ENCODE measurements at regions not wholly inside any gene's neighbourhood (a gene's known extent, or its start where the extent isn't known, plus 50 kb on each side); places are given as distances from the start of the nearest gene placed in this dataset.
"Not testable (repeated sequence)": the region's sequence is repeated elsewhere in the genome, so short reads cannot be mapped to it uniquely, and the experiment has no call there.

DNA sequence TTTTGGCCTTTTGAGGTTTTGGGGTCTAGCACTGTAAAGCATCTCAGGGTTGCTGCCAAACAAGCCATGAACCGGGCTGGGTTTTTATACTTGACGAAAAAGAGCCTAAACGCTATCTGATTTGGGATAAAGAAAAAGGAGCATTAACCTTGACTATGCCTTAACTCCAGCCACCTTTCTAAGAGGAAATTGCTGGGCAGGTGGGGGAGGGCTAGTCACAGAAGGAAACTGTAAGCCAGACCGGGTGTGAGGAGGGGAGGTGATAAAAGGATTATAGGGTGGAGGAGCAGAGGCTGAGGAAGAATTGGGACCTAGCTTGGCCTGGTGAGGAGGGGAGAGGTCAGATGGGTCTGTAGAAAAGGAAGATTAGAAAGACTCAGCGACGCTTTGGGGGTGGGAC lies 335.2 kb upstream of the HTR1E start:
- H3K36me3 ChIP-seq (ENCODE audit: control insufficient read depth, insufficient read depth, low read length); H3K9me3 ChIP-seq (ENCODE audit: control insufficient read depth, insufficient read depth, low read length); H3K27me3 ChIP-seq (ENCODE audit: control insufficient read depth, insufficient read depth, low read length); H3K4me3 ChIP-seq (ENCODE audit: low read depth, low read length); H3K9ac ChIP-seq (ENCODE audit: low read depth, low read length); H3K4me1 ChIP-seq (ENCODE audit: control insufficient read depth, insufficient read depth, low read length): not testable (repeated sequence)

DNA sequence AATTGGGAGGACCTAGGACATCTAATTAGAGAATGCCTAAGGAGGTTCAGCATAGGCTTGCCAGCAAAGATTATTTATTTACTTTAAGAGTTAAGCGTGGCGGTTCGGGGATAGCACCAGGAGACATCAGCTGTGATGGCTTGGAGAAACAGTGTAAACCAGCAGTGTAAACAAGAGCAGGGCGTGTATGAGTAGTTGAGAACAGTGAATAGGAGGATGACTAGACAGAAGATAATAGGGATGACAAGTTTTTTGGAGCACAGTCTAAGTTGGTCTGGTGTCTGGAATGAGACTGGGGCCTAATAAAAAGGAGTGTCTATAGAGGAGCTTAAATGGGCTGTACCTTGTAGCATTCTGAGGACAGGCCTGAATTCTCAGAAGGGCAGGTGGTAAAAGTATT lies 338.4 kb upstream of the HTR1E start:
- H3K9me3 ChIP-seq (ENCODE audit: control insufficient read depth, insufficient read depth, low read length); H3K4me1 ChIP-seq (ENCODE audit: control insufficient read depth, insufficient read depth, low read length); H3K9ac ChIP-seq (ENCODE audit: low read depth, low read length); H3K4me3 ChIP-seq (ENCODE audit: low read depth, low read length); H3K27me3 ChIP-seq (ENCODE audit: control insufficient read depth, insufficient read depth, low read length); H3K36me3 ChIP-seq (ENCODE audit: control insufficient read depth, insufficient read depth, low read length): not testable (repeated sequence)

DNA sequence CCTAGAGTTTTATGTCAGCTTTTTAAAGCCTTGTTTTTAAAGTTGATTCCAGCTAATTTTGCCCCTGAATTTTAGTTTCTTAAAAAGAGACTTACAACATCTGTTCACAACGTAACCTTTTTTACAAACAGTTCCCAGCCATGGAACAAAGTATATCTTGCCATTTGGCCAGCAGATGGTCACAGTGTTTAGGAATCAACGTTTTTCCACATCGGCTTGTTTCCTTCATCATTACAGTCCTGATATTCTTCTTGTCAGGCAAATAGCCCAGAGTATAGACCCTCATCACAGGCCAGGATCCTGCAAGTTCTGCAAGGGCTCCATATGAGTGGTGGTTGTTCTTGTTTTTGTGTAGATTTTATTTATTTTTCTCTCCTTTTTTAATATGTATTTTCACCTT lies 341.7 kb upstream of the HTR1E start:
- no peak overlapping the region for H3K4me3 ChIP-seq (ENCODE audit: low read depth, low read length)
- no peaks in the 10 kb centered on the region for H3K9me3 ChIP-seq (ENCODE audit: control insufficient read depth, insufficient read depth, low read length)
- H3K36me3 ChIP-seq (ENCODE audit: control insufficient read depth, insufficient read depth, low read length): no peaks in the 10 kb centered on the region
- H3K4me1 ChIP-seq (ENCODE audit: control insufficient read depth, insufficient read depth, low read length): no peaks in the 10 kb centered on the region
- H3K27me3 ChIP-seq (ENCODE audit: control insufficient read depth, insufficient read depth, low read length): no peaks in the 10 kb centered on the region
- H3K9ac ChIP-seq (ENCODE audit: low read depth, low read length): no peak overlapping the region

DNA sequence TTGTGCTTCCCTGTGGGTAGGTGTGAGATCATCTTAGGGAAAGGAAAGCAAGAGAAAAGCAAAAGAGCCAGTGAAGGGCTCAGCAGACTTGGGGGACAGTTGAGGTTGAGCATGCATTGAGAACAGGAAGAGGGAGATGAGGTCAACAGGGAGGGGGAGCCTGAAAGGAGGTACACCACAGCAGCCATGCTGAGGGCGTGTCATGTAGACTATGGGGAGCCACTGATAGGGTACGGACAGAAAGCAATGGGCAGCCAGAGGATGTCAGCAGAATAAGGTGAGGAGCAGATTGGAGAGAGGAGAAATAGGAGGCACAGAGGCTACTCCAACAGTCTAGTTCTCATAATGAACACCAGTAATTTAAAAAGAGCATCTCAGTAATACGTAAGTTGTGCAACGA lies 351.1 kb upstream of the HTR1E start:
- H3K4me1 ChIP-seq (ENCODE audit: control insufficient read depth, insufficient read depth, low read length): no peaks in the 10 kb centered on the region
- no peak overlapping the region for H3K4me3 ChIP-seq (ENCODE audit: low read depth, low read length)
- H3K9me3 ChIP-seq (ENCODE audit: control insufficient read depth, insufficient read depth, low read length): no peaks in the 10 kb centered on the region
- no peaks in the 10 kb centered on the region for H3K36me3 ChIP-seq (ENCODE audit: control insufficient read depth, insufficient read depth, low read length)
- H3K9ac ChIP-seq (ENCODE audit: low read depth, low read length): no peak overlapping the region
- H3K27me3 ChIP-seq (ENCODE audit: control insufficient read depth, insufficient read depth, low read length): no peaks in the 10 kb centered on the region

DNA sequence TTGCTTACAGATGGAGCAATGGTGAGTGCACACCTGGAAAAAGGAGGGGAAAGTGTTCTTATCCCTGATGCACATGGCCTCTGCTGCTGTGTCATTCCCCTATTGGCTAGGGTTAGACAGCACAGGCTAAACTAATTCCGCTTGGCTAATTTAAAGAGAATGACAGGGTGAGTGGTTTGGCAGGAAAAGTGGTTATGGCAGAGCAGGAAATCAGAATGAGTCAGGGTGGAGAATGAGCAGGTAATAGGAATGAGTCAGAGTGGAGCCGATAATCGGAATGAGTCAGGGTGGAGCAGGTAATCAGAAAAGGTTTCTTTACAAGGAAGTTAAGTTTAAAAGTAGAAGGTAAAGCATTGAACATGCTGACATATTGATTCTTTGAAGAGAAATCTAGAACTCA lies 355.5 kb upstream of the HTR1E start:
- H3K9me3 ChIP-seq (ENCODE audit: control insufficient read depth, insufficient read depth, low read length): no peaks in the 10 kb centered on the region
- H3K27me3 ChIP-seq (ENCODE audit: control insufficient read depth, insufficient read depth, low read length): no peaks in the 10 kb centered on the region
- no peaks in the 10 kb centered on the region for H3K36me3 ChIP-seq (ENCODE audit: control insufficient read depth, insufficient read depth, low read length)
- H3K4me3 ChIP-seq (ENCODE audit: low read depth, low read length): no peak overlapping the region
- H3K4me1 ChIP-seq (ENCODE audit: control insufficient read depth, insufficient read depth, low read length): no peaks in the 10 kb centered on the region
- H3K9ac ChIP-seq (ENCODE audit: low read depth, low read length): no peak overlapping the region

DNA sequence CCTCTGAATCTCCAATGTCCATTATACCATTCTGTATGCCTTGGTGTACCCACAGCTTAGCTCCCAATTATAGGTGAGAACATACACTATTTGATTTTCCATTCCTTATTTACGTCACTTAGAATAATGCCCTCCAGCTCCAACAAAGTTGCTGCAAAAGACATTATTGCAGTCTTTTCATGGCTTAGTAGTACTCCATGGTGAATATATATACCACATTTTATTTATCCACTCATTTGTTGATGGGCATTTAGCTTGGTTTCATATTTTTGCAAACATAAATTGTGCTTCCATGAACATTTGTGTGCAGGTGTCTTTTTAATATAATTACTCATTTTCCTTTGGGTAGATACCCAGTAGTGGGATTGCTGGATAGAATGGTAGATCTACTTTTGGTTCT lies 374.1 kb upstream of the HTR1E start:
- Histone ChIP-seq H3K36me3 (ENCODE audit: control insufficient read depth, insufficient read depth, low read length) (no peaks in the 10 kb centered on the region), H3K27me3 (ENCODE audit: control insufficient read depth, insufficient read depth, low read length) (no peaks in the 10 kb centered on the region), H3K4me1 (ENCODE audit: control insufficient read depth, insufficient read depth, low read length) (no peaks in the 10 kb centered on the region), H3K9ac (ENCODE audit: low read depth, low read length) (no peak overlapping the region), H3K4me3 (ENCODE audit: low read depth, low read length) (no peak overlapping the region), H3K9me3 (ENCODE audit: control insufficient read depth, insufficient read depth, low read length) (no peaks in the 10 kb centered on the region)

DNA sequence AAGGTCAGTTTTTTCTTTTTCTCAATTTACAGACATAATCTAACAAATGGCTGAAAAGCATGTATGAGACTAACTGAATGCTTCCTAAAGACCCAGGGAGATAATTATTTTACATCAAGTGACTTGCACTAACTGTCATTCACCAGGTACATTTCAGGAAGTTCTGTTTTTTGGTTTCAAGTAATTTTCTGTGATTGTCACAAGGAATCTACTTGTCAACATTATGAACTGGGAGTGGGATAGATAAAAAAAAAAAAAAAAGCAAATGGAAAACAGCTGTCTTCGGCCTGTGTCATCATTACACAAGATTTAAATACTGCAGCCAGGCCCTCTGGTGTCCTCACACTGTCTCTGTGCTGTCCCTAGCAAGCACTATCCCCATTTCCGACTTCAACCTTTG lies 379.0 kb upstream of the HTR1E start:
- Histone ChIP-seq H3K9ac (ENCODE audit: low read depth, low read length) (no peak overlapping the region), H3K4me3 (ENCODE audit: low read depth, low read length) (no peak overlapping the region), H3K9me3 (ENCODE audit: control insufficient read depth, insufficient read depth, low read length) (no peaks in the 10 kb centered on the region), H3K4me1 (ENCODE audit: control insufficient read depth, insufficient read depth, low read length) (no peaks in the 10 kb centered on the region), H3K27me3 (ENCODE audit: control insufficient read depth, insufficient read depth, low read length) (no peaks in the 10 kb centered on the region), H3K36me3 (ENCODE audit: control insufficient read depth, insufficient read depth, low read length) (no peaks in the 10 kb centered on the region)

DNA sequence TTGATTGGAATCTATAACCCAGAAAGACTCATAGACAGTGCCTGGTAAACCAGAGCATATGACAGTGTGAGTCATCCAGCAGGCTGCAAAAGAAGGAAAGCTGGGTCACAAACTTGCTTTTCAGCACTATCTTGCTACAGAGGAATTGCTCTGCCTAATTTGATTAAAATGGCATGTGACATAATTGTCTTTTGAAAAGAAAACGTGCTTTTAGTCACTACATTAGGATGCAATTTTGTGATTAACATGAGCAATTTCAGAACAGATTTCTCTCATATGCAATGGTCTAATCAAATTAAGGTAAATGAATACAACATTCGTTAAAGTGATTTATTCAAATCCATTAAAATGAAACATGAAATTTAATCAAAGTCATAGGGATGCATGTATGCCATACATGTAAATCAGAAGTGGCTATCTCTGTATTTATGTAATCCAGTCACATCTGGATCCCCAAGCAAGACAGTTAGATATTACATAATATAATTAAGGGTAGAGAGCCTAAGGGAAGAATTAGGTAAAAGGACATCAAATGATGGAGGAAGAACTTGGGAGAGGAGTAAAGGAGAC lies 400.0 kb upstream of the HTR1E start:
- no peaks in the 10 kb centered on the region for H3K36me3 ChIP-seq (ENCODE audit: control insufficient read depth, insufficient read depth, low read length)
- H3K9ac ChIP-seq (ENCODE audit: low read depth, low read length): no peak overlapping the region
- no peaks in the 10 kb centered on the region for H3K4me1 ChIP-seq (ENCODE audit: control insufficient read depth, insufficient read depth, low read length)
- H3K27me3 ChIP-seq (ENCODE audit: control insufficient read depth, insufficient read depth, low read length): no peaks in the 10 kb centered on the region
- no peak overlapping the region for H3K4me3 ChIP-seq (ENCODE audit: low read depth, low read length)
- H3K9me3 ChIP-seq (ENCODE audit: control insufficient read depth, insufficient read depth, low read length): no peaks in the 10 kb centered on the region

DNA sequence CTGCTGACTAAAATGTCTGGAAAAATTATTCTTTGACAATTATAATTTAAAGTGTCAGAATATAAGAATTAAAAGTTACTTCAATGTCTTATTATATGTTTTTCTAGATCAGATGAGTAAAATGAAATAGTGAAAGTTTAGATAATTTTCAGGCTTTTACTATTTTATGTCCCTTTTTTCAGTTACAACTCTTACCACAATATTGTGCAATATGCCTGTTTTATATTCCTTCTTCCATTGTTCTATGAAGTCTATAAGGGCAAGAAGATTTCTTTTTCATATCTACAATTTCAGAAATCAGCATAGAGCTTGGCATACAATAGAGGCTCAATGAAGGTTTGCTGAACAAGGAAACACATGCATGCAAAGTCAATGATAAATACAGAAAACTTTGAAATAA lies 401.2 kb upstream of the HTR1E start:
- Histone ChIP-seq H3K4me3 (ENCODE audit: low read depth, low read length) (no peak overlapping the region), H3K36me3 (ENCODE audit: control insufficient read depth, insufficient read depth, low read length) (no peaks in the 10 kb centered on the region), H3K9me3 (ENCODE audit: control insufficient read depth, insufficient read depth, low read length) (no peaks in the 10 kb centered on the region), H3K4me1 (ENCODE audit: control insufficient read depth, insufficient read depth, low read length) (no peaks in the 10 kb centered on the region), H3K9ac (ENCODE audit: low read depth, low read length) (no peak overlapping the region), H3K27me3 (ENCODE audit: control insufficient read depth, insufficient read depth, low read length) (no peaks in the 10 kb centered on the region)

DNA sequence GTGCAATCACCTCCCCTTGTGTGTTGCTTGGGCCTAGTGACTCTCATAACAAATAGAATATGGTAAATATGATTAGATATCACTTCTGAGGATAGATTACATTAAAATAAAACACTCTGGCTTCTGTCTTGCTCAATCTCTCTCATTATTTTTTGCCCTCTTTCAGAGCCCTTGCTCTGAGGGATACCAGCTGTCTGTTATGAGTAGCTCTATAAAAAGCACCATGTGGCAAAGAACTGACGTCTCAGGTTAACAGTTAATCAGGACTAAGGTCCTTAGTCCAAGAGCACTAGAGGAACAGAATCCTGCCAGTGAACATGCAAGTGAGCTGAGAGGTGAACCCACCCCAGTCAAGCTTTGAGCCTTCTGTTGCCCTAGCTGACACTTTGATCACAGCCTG lies 402.2 kb upstream of the HTR1E start:
- no peaks in the 10 kb centered on the region for H3K4me1 ChIP-seq (ENCODE audit: control insufficient read depth, insufficient read depth, low read length)
- H3K4me3 ChIP-seq (ENCODE audit: low read depth, low read length): no peak overlapping the region
- H3K27me3 ChIP-seq (ENCODE audit: control insufficient read depth, insufficient read depth, low read length): no peaks in the 10 kb centered on the region
- no peak overlapping the region for H3K9ac ChIP-seq (ENCODE audit: low read depth, low read length)
- no peaks in the 10 kb centered on the region for H3K9me3 ChIP-seq (ENCODE audit: control insufficient read depth, insufficient read depth, low read length)
- no peaks in the 10 kb centered on the region for H3K36me3 ChIP-seq (ENCODE audit: control insufficient read depth, insufficient read depth, low read length)

DNA sequence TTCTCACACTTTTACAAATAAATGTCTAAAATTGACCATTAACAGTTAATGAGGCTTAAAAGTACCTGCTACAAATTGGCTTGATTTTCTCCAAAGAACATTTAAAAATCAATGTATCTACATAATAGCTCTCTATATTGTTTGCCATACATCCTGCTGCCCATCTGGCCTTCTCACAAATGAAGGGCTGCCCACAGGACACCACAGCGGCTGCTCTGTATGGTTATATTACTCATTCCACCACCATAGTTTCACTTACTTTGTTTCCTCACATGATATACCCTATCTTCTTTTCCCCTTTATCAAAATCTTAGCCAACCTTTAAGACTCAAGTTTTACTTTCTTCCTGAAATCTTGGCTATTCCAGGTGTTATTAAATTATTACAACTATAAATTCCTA lies 407.7 kb upstream of the HTR1E start:
- no peaks in the 10 kb centered on the region for H3K9me3 ChIP-seq (ENCODE audit: control insufficient read depth, insufficient read depth, low read length)
- H3K36me3 ChIP-seq (ENCODE audit: control insufficient read depth, insufficient read depth, low read length): no peaks in the 10 kb centered on the region
- H3K9ac ChIP-seq (ENCODE audit: low read depth, low read length): no peak overlapping the region
- H3K27me3 ChIP-seq (ENCODE audit: control insufficient read depth, insufficient read depth, low read length): no peaks in the 10 kb centered on the region
- no peaks in the 10 kb centered on the region for H3K4me1 ChIP-seq (ENCODE audit: control insufficient read depth, insufficient read depth, low read length)
- H3K4me3 ChIP-seq (ENCODE audit: low read depth, low read length): no peak overlapping the region

DNA sequence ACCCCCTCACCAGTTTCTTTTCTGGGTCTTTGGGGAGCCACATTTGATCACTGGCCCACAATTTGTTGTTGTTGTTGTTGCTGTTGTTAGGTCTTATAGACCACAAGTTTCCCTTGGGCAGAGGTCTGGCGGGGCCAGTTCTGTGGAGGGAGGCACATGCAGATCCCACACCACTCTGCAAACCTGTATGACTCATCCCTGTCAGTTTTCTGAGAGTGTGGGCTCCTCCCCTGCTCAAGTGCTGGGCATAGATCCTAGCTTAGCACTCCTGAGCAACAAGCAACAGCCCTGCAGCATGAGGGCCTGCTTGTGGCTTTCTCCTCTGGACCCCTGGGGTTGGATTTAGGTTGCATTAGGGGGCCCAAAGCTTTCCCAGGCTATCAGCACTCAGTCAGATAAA lies 411.1 kb upstream of the HTR1E start:
- H3K36me3 ChIP-seq (ENCODE audit: control insufficient read depth, insufficient read depth, low read length): no peaks in the 10 kb centered on the region
- H3K9ac ChIP-seq (ENCODE audit: low read depth, low read length): no peak overlapping the region
- H3K4me1 ChIP-seq (ENCODE audit: control insufficient read depth, insufficient read depth, low read length): no peaks in the 10 kb centered on the region
- no peaks in the 10 kb centered on the region for H3K9me3 ChIP-seq (ENCODE audit: control insufficient read depth, insufficient read depth, low read length)
- no peak overlapping the region for H3K4me3 ChIP-seq (ENCODE audit: low read depth, low read length)
- no peaks in the 10 kb centered on the region for H3K27me3 ChIP-seq (ENCODE audit: control insufficient read depth, insufficient read depth, low read length)

DNA sequence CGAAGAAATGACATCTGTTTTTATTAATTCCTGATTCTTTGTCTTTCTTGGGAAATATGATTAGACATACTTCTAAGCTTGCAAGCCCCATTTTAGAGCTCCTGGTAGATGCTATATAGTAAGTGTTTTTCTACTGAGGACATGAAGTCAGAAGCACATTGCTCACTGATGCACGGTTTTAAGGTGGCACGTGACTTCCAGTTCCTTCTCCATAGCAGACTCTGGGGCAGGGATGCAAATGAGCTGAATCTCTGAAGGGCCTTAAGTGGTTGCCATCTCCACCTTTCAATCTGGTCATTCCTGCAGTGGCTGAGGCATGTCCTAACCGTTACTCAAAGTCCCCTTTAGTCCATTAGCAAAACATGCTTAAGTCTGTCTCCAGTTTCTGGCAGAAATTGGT lies 421.2 kb upstream of the HTR1E start:
- Histone ChIP-seq H3K4me1 (ENCODE audit: control insufficient read depth, insufficient read depth, low read length) (no peaks in the 10 kb centered on the region), H3K9me3 (ENCODE audit: control insufficient read depth, insufficient read depth, low read length) (no peaks in the 10 kb centered on the region), H3K9ac (ENCODE audit: low read depth, low read length) (no peak overlapping the region), H3K27me3 (ENCODE audit: control insufficient read depth, insufficient read depth, low read length) (no peaks in the 10 kb centered on the region), H3K36me3 (ENCODE audit: control insufficient read depth, insufficient read depth, low read length) (no peaks in the 10 kb centered on the region), H3K4me3 (ENCODE audit: low read depth, low read length) (no peak overlapping the region)
